A673 (cell line): ENCODE measurements at regions not wholly inside any gene's neighbourhood (a gene's known extent, or its start where the extent isn't known, plus 50 kb on each side); places are given as distances from the start of the nearest gene placed in this dataset.

Source experiments
- BruUV-seq: library from RNA; stranded (reverse); fragments of 400-500 nt; replicated peaks from 2 replicates; lab custom pipeline; 2021; lab: Mats Ljungman, UMichigan
- CTCF ChIA-PET: fragments of 300-600 bp; sonication (Branson Sonifier 250); formaldehyde crosslinking; loops from one replicate; lab custom pipeline; 2022; ENCODE audit warnings: antibody characterized with exemption; lab: Charles Lee
- POLR2A ChIA-PET: fragments of 300-600 bp; sonication (Branson Sonifier 250); formaldehyde crosslinking; loops from one replicate; lab custom pipeline; 2022; ENCODE audit warnings: antibody characterized with exemption; ENCODE audit not compliant: low non-redundant PET; lab: Charles Lee
- DNase-seq: peaks from one replicate; pipeline ENCODE4 v3.0.0-alpha.2; 2015; ENCODE audit warnings: low spot score
- H3K27ac ChIP-seq: fragments of 200-600 bp; sonication (generic); 2 replicates; pipeline ENCODE4 v1.5.1; 2016; ENCODE audit warnings: mixed run types, low read depth, mild to moderate bottlenecking, mixed read lengths, antibody characterized with exemption, low read length; ENCODE audit not compliant: poor library complexity, severe bottlenecking
- H3K27me3 ChIP-seq: fragments of 200-600 bp; sonication (generic); replicated peaks from 2 replicates; pipeline ENCODE4 v1.6.1; 2017; ENCODE audit warnings: mixed run types, low read depth, mild to moderate bottlenecking, mixed read lengths, antibody characterized with exemption, low read length; ENCODE audit not compliant: insufficient read depth, poor library complexity
- H3K36me3 ChIP-seq: fragments of 200-600 bp; sonication (generic); 2 replicates; pipeline ENCODE4 v1.6.1; 2016; ENCODE audit warnings: mixed run types, mild to moderate bottlenecking, mixed read lengths, antibody characterized with exemption, low read length; ENCODE audit not compliant: insufficient read depth, poor library complexity, severe bottlenecking
- H3K4me1 ChIP-seq: fragments of 200-600 bp; sonication (generic); 2 replicates; pipeline ENCODE4 v1.6.1; 2017; ENCODE audit warnings: mixed run types, mild to moderate bottlenecking, mixed read lengths, antibody characterized with exemption, low read length; ENCODE audit not compliant: insufficient read depth, poor library complexity, severe bottlenecking
- H3K4me3 ChIP-seq: fragments of 200-600 bp; sonication (generic); 2 replicates; pipeline ENCODE4 v1.5.1; 2016; ENCODE audit warnings: low read depth, mixed run types, mild to moderate bottlenecking, mixed read lengths, low read length; ENCODE audit not compliant: poor library complexity, severe bottlenecking
- H3K9me3 ChIP-seq: fragments of 200-600 bp; sonication (generic); 2 replicates; pipeline ENCODE4 v1.6.1; 2016; ENCODE audit warnings: mixed run types, low read depth, mild to moderate bottlenecking, mixed read lengths, antibody characterized with exemption, low read length; ENCODE audit not compliant: poor library complexity, severe bottlenecking
- CTCF ChIP-seq: fragments of 300-800, 200-600 bp; sonication (generic); conservative IDR thresholded peaks from 2 replicates; pipeline ENCODE4 v1.5.1; 2017; ENCODE audit warnings: low read depth, mild to moderate bottlenecking, antibody characterized with exemption, low read length, moderate library complexity, mixed read lengths
- EZH2 ChIP-seq: fragments of 200-600 bp; sonication (generic); IDR thresholded peaks from 2 replicates; pipeline ENCODE4 v1.6.1; 2017; ENCODE audit warnings: borderline replicate concordance, low read depth, mild to moderate bottlenecking, mixed read lengths, antibody characterized with exemption, low read length; ENCODE audit not compliant: poor library complexity, severe bottlenecking
- intact Hi-C: fragments of 100-400 bp; cut with micrococcal nuclease; formaldehyde crosslinking; loops from one replicate; pipeline ENCODE4 v1.10.0; 2022; ENCODE audit not compliant: unreplicated experiment

GRCh38 chr17:6240601-6241000 is 170.4 kb downstream of the WSCD1 start:
- Histone ChIP-seq H3K27me3 (peaks cover 78% of the 10 kb centered on the region), H3K27ac (no peak overlapping the region), H3K4me3 (no peak overlapping the region), H3K9me3 (no peaks in the 10 kb centered on the region), H3K4me1 (no peaks in the 10 kb centered on the region), H3K36me3 (no peaks in the 10 kb centered on the region)
- intact Hi-C loops, result no loop called here
- TF ChIP-seq EZH2 (no peak), CTCF (no peak)
- POLR2A ChIA-PET, result no interaction called here
- CTCF ChIA-PET, result no interaction called here
- DNase-seq, result no peak
- BruUV-seq, result no TSS peak

- ChIA-PET POLR2A (no interaction called here), CTCF (no interaction called here)
- Histone ChIP-seq H3K4me1 (no peaks in the 10 kb centered on the region), H3K9me3 (no peaks in the 10 kb centered on the region), H3K4me3 (no peak overlapping the region), H3K27me3 (peaks cover 74% of the 10 kb centered on the region), H3K27ac (no peak overlapping the region), H3K36me3 (no peaks in the 10 kb centered on the region)
- intact Hi-C loops, result no loop called here
- DNase-seq, result no peak
- no TSS peak for BruUV-seq
- no peak for TF ChIP-seq CTCF
- TF ChIP-seq EZH2, result no peak
These were observed 169.8 kb downstream of the WSCD1 start for GRCh38 chr17:6240001-6240400.

GRCh38 chr17:6239241-6239798 is 169.1 kb downstream of the WSCD1 start:
- Histone ChIP-seq H3K4me1 (no peaks in the 10 kb centered on the region), H3K4me3 (no peak overlapping the region), H3K36me3 (no peaks in the 10 kb centered on the region), H3K27ac (no peak overlapping the region), H3K27me3 (peaks cover 69% of the 10 kb centered on the region), H3K9me3 (no peaks in the 10 kb centered on the region)
- CTCF ChIA-PET, result no interaction called here
- TF ChIP-seq CTCF (no peak), EZH2 (no peak)
- DNase-seq, result no peak
- POLR2A ChIA-PET, result no interaction called here
- BruUV-seq, result no TSS peak
- intact Hi-C loops, result no loop called here
